Stomach (tissue), 4 donors: ENCODE measurements at regions not wholly inside any gene's neighbourhood (a gene's known extent, or its start where the extent isn't known, plus 50 kb on each side); places are given as distances from the start of the nearest gene placed in this dataset.

ENCODE experiments used
- CTCF ChIP-seq, 7 experiments: fragments of 450-650 bp in 4 of 7; fragments of 200-600 bp in 3 of 7; sonication (generic) in 3 of 7; IDR thresholded peaks; one replicate each; pipeline ENCODE4 v1.5.1; 2016 to 2019; ENCODE audit warnings: antibody characterized with exemption in 7 of 7, control low read depth in 2 of 7, mild to moderate bottlenecking in 1 of 7
- EP300 ChIP-seq: sonication (generic); formaldehyde crosslinking; IDR thresholded peaks from one replicate; pipeline ENCODE4 v1.6.1; 2017; ENCODE audit warnings: antibody characterized with exemption
- POLR2A ChIP-seq, 4 donors: fragments of 450-650 bp; IDR thresholded peaks; one replicate each; pipeline ENCODE4 v1.6.1; 2016; ENCODE audit warnings: antibody characterized with exemption in 4 of 4, control low read depth in 2 of 4, mild to moderate bottlenecking in 1 of 4, moderate library complexity in 1 of 4
- POLR2AphosphoS5 ChIP-seq, 3 donors: sonication (generic); formaldehyde crosslinking; IDR thresholded peaks; one replicate each; pipeline ENCODE4 v1.6.1; 2016; ENCODE audit warnings: antibody characterized with exemption in 3 of 3

- TF ChIP-seq POLR2A (IDR thresholded peaks at IDR 0.05) (no peak), POLR2AphosphoS5 (IDR thresholded peaks at IDR 0.05) (no peak), CTCF (IDR thresholded peaks at IDR 0.05) (no peak), EP300 (no peak)
Observed at GRCh38 chr6:105545228-105545920, 142.5 kb upstream of the PREP start.
